Left lung (tissue), 4 donors: ENCODE measurements at regions not wholly inside any gene's neighbourhood (a gene's known extent, or its start where the extent isn't known, plus 50 kb on each side); places are given as distances from the start of the nearest gene placed in this dataset.
A peak's percentile ranks its signal among the peaks of the same experiment; 100 is the strongest.

Experiments
- ATAC-seq: fragments of 200-7000 bp; cut with Tn5 transposase; one replicate; pipeline ENCODE4 v1.9.1; 2020; ENCODE audit warnings: moderate library complexity
- DNase-seq, 4 donors: peaks; one replicate each; pipeline ENCODE4 v3.0.0-alpha.2; 2013 to 2020
- H3K27ac ChIP-seq, 2 donors: fragments of 200-600 bp; sonication (generic) in 1 of 2; one replicate each; pipeline versions ENCODE4 v1.5.0 to v1.8.0; 2020 to 2021
- H3K27me3 ChIP-seq, 2 donors: fragments of 200-600 bp; sonication (generic) in 1 of 2; one replicate each; pipeline versions ENCODE4 v1.5.0 to v1.8.0; 2020 to 2021
- H3K36me3 ChIP-seq, 2 donors: fragments of 200-600 bp; sonication (generic) in 1 of 2; one replicate each; pipeline versions ENCODE4 v1.5.0 to v1.8.0; 2020 to 2021
- H3K4me1 ChIP-seq, 2 donors: fragments of 200-600 bp; one replicate each; pipeline ENCODE4 v1.8.0; 2021
- H3K4me3 ChIP-seq, 2 donors: fragments of 200-600 bp; sonication (generic) in 1 of 2; one replicate each; pipeline versions ENCODE4 v1.5.0 to v1.8.0; 2020 to 2021; ENCODE audit warnings: mild to moderate bottlenecking in 1 of 2
- H3K9me3 ChIP-seq, 2 donors: fragments of 200-600 bp; sonication (generic) in 1 of 2; one replicate each; pipeline versions ENCODE4 v1.5.0 to v1.8.0; 2020 to 2021
- intact Hi-C, 2 donors: fragments of 100-400 bp; cut with DNase I; formaldehyde crosslinking; loops; one replicate each; pipeline versions ENCODE4 v1.11.2 to v1.14.2; 2022
- TF ChIP-seq, protein P1 (sequence below), 2 donors: fragments of 200-600 bp; sonication (generic) in 1 of 2; IDR thresholded peaks; one replicate each; pipeline versions ENCODE4 v1.5.0 to v1.8.0; 2021; ENCODE audit warnings: antibody characterized with exemption in 2 of 2
- donor health status: DM: no; HTN: yes; CAD: no.
- donor health status: DM: no; HTN: no; CAD: no.

DNA sequence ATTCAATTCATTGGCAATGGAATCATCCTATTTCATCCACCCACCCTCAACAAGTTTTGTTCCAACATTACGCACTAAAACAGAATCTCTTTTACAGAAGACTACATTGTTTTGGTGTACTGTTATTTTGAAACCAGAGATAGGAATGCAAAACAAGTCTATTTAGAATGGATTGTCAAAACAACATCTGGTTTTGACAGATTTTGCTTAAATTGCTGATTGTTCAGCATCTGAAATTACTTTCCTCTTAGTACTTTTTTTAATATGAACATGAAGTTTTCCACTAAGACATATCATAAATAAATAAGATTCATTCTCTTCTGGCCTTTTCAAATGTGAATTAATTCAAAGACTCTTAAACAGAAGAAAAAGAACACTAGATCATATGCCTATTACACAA lies 323.9 kb upstream of the TFPI start:
- Histone ChIP-seq H3K4me1 (no peaks in the 10 kb centered on the region), H3K27ac (no peak overlapping the region), H3K27me3 (no peaks in the 10 kb centered on the region), H3K9me3 (no peaks in the 10 kb centered on the region), H3K36me3 (no peaks in the 10 kb centered on the region), H3K4me3 (no peak overlapping the region)
- DNase-seq = no peak
- TF ChIP-seq, protein P1, sequence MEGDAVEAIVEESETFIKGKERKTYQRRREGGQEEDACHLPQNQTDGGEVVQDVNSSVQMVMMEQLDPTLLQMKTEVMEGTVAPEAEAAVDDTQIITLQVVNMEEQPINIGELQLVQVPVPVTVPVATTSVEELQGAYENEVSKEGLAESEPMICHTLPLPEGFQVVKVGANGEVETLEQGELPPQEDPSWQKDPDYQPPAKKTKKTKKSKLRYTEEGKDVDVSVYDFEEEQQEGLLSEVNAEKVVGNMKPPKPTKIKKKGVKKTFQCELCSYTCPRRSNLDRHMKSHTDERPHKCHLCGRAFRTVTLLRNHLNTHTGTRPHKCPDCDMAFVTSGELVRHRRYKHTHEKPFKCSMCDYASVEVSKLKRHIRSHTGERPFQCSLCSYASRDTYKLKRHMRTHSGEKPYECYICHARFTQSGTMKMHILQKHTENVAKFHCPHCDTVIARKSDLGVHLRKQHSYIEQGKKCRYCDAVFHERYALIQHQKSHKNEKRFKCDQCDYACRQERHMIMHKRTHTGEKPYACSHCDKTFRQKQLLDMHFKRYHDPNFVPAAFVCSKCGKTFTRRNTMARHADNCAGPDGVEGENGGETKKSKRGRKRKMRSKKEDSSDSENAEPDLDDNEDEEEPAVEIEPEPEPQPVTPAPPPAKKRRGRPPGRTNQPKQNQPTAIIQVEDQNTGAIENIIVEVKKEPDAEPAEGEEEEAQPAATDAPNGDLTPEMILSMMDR (IDR thresholded peaks at IDR 0.05) = no peak
- intact Hi-C loops = no loop called here
- no peak for ATAC-seq

DNA sequence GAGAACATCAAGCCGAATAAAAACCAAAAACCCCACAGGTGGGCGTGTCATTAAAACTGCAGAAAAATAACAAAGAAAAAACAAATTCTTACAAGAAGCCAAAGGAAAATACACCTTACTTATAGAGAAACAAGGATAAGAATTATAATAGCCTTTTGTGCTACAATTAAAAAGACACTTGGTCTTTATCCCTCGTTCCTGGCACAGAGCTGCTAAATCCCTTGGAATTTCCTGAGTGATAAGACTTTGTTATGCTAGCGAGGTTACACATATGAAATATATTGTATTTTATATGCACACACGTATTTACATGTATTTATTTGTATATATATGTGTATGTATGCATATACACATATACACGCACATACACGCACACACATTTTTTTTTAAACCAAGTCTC lies 325.3 kb upstream of the TFPI start:
- intact Hi-C loops = no loop called here
- TF ChIP-seq, protein P1 (IDR thresholded peaks at IDR 0.05) = no peak
- Histone ChIP-seq H3K4me3 (no peak overlapping the region), H3K4me1 (no peaks in the 10 kb centered on the region), H3K9me3 (no peaks in the 10 kb centered on the region), H3K27ac (no peak overlapping the region), H3K27me3 (no peaks in the 10 kb centered on the region), H3K36me3 (no peaks in the 10 kb centered on the region)
- DNase-seq (no peak), ATAC-seq (no peak)

DNA sequence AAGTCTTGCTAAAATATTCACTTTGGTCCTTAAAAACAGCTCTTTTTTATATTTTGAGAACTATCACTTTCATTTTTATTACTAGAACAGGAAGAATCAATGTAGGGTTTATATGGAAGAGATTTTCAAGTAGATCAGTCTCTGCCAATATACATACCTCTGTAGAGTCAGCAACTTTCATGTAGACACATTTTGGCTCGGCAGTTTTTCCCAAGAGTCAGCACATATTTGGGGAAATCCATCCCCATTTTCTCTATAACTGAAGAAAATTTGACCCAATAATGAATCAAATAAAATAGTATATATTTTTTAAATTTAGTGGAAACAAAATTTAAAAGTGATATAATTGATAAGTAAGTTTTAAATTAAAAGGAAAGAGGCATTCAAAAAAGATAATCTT lies 329.8 kb upstream of the TFPI start:
- ATAC-seq (no peak), DNase-seq (no peak)
- Histone ChIP-seq H3K36me3 (no peaks in the 10 kb centered on the region), H3K4me1 (no peaks in the 10 kb centered on the region), H3K9me3 (no peaks in the 10 kb centered on the region), H3K4me3 (no peak overlapping the region), H3K27me3 (no peaks in the 10 kb centered on the region), H3K27ac (no peak overlapping the region)
- TF ChIP-seq, protein P1 (IDR thresholded peaks at IDR 0.05) = no peak
- intact Hi-C loops = no loop called here

DNA sequence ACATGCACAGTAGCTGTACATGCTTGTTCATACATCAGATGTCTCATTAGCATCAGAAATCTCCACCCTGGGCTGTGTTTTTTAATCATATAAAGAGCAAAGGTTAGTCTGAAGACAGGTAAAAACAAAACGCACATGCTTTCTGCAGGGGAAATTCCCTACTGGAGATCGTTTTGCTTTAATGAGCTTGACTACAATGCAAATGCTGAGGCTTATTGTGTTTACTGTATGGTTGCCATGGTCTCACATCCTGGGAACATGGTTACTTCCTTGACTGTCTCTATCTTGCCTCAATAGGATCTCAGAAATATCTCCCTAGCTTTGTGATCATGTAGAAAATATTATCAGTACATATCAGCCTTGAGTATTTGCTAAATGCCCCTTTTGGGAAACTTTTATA lies 336.5 kb upstream of the TFPI start:
- Histone ChIP-seq H3K27ac (no peak overlapping the region), H3K36me3 (no peaks in the 10 kb centered on the region), H3K4me3 (no peak overlapping the region), H3K9me3 (no peaks in the 10 kb centered on the region), H3K4me1 (no peaks in the 10 kb centered on the region), H3K27me3 (no peaks in the 10 kb centered on the region)
- ATAC-seq = no peak
- peak in 1 of 4 donors; percentile 3 for DNase-seq
- TF ChIP-seq, protein P1 (IDR thresholded peaks at IDR 0.05) = no peak
- intact Hi-C loops = no loop called here

DNA sequence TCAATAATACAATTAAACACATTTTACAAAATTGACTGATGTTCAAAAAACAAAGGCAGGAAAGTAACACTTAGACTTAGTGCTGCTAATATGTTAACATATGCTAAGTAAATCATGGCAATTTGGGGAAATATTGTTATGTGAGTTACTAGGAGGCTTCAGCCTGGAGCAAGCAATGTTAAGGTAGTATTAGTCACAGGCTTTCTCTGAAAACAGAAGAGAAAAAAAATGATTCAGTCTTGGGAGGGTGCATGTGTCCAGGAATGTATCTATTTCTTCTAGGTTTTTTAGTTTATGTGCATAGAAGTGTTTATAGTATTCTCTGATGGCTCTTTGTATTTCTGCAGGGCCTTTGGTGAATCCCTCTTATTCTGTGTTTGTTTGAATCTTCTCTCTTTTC lies 345.8 kb upstream of the TFPI start:
- intact Hi-C loops = no loop called here
- H3K9me3 ChIP-seq = peaks cover 0 to 4% of the 10 kb centered on the region in 2 donors
- H3K4me1 ChIP-seq = no peaks in the 10 kb centered on the region
- TF ChIP-seq, protein P1 (IDR thresholded peaks at IDR 0.05) = no peak
- H3K36me3 ChIP-seq = no peaks in the 10 kb centered on the region
- no peaks in the 10 kb centered on the region for H3K27me3 ChIP-seq
- no peak overlapping the region for H3K27ac ChIP-seq
- H3K4me3 ChIP-seq = no peak overlapping the region
- DNase-seq (no peak), ATAC-seq (no peak)
